ENCODE measurements at regions not wholly inside any gene's neighbourhood (a gene's known extent, or its start where the extent isn't known, plus 50 kb on each side); places are given as distances from the start of the nearest gene placed in this dataset.

DNA sequence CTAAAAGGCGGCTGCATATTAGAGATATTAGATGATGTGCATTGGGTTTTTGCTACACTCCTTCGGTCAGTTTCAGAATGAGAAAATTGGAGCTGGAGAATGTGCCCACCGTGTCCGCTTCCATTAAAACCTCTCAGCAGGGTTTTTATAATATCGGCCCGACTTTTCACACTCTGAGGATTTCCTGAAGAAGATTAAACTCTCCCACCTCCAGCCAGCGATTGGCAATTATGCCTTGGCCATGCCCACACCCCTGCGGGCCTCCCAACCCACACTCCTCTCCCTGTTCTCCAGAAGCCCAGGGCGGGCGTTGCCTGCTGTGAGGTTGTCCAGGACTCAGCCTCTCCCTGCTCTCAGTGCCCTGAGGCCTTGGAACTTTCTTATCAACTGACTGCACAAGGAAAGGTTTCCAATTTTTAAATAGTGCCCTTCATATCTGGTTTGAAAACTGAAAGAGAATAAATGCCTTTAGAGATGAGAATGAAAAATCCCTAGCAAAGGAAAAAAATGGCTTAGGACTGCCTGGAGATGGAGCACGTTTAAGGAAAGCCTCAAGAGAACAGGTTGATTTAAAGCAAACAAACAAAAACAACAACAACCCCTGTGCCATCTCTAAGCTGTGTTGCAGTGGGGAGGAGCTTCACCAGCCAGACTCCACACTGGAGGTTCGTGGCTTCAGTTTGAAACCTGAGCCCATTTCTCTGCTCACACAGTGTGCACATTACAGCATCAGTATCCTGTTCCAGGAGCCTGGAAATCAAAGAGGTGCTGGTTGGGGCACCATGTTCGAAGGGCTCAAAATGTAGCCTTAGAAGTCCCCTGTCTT lies 292.9 kb downstream of the NSG2 start:
- DNase-seq (ENCODE audit: low read depth in 2 of 2), result peak in 1 of 2 donors; percentile 27

DNA sequence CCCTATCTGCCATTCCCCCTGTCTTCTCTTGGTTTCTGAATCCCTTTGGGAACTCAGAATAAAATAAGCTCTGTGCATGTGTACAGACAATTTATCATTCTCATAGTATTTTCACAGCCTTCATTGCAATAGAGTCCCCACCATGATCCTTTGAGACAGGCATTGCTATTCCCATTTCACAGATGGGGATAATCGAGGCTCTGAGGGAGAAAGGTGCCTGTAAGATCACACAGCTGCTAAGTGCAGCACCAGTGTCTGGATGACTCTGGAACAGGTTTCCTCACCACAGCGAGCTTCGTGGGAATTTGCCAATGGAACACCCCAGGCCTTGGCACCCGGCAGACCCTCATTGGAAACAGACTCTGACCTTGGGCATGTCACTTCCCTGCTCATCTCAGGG lies 293.6 kb downstream of the NSG2 start:
- TF ChIP-seq, protein P1, sequence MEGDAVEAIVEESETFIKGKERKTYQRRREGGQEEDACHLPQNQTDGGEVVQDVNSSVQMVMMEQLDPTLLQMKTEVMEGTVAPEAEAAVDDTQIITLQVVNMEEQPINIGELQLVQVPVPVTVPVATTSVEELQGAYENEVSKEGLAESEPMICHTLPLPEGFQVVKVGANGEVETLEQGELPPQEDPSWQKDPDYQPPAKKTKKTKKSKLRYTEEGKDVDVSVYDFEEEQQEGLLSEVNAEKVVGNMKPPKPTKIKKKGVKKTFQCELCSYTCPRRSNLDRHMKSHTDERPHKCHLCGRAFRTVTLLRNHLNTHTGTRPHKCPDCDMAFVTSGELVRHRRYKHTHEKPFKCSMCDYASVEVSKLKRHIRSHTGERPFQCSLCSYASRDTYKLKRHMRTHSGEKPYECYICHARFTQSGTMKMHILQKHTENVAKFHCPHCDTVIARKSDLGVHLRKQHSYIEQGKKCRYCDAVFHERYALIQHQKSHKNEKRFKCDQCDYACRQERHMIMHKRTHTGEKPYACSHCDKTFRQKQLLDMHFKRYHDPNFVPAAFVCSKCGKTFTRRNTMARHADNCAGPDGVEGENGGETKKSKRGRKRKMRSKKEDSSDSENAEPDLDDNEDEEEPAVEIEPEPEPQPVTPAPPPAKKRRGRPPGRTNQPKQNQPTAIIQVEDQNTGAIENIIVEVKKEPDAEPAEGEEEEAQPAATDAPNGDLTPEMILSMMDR (IDR thresholded peaks at IDR 0.05; ENCODE audit: low read depth, low read length), result no peak
- H3K4me3 ChIP-seq (replicated peaks in 1 of 2; ENCODE audit: low read depth in 2 of 2, low read length in 2 of 2), result no peak overlapping the region
- DNase-seq (ENCODE audit: low read depth in 2 of 2), result no peak

More for the DNA sequence above, 292.9 kb downstream of the NSG2 start:
- no peak overlapping the region for H3K4me3 ChIP-seq (replicated peaks in 1 of 2; ENCODE audit: low read depth in 2 of 2, low read length in 2 of 2)
- TF ChIP-seq, protein P1 (IDR thresholded peaks at IDR 0.05; ENCODE audit: low read depth, low read length), result no peak

DNA sequence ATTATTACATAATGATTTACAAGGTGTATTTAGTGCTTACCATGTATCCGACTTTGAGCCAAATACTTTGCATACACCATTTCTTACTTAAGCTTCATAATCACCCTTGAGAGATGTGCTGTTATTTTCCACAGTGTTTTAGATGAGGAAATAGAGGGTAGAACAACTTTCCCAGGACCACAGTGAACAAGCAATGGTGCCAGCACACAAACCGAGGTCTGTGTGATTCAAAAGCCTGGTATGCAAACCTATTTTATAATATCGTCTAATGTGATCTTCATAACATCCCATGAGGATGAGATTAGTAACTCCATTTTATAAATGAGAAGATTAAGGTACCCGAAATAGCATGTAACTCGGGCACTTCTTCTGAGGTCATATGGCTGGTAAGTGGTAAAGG lies 294.7 kb downstream of the NSG2 start:
- no peak overlapping the region for H3K4me3 ChIP-seq (replicated peaks in 1 of 2; ENCODE audit: low read depth in 2 of 2, low read length in 2 of 2)
- DNase-seq (ENCODE audit: low read depth in 2 of 2), result peak in 1 of 2 donors; percentile 8
- TF ChIP-seq, protein P1 (IDR thresholded peaks at IDR 0.05; ENCODE audit: low read depth, low read length), result no peak

DNA sequence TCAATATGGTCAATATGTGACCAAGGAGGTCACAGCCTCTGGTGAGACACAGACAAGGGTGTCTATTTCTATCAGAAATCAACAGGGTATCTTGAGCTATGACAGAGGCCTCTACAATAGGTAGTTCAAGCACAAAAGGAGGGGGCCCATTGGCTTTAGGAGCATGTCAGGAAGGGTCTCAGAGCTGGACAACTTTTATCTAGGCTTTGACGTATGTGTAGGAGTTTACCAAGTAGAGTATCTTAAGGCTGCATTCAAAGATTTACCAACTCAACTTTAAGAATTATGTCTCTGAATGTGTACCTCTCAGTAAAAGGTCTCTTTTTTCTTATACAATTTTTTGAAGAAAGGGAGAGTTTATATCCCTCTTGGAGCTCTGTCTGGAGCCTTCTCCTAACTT lies 297.2 kb downstream of the NSG2 start:
- DNase-seq (ENCODE audit: low read depth in 2 of 2), result no peak
- TF ChIP-seq, protein P1 (IDR thresholded peaks at IDR 0.05; ENCODE audit: low read depth, low read length), result no peak
- no peak overlapping the region for H3K4me3 ChIP-seq (replicated peaks in 1 of 2; ENCODE audit: low read depth in 2 of 2, low read length in 2 of 2)

DNA sequence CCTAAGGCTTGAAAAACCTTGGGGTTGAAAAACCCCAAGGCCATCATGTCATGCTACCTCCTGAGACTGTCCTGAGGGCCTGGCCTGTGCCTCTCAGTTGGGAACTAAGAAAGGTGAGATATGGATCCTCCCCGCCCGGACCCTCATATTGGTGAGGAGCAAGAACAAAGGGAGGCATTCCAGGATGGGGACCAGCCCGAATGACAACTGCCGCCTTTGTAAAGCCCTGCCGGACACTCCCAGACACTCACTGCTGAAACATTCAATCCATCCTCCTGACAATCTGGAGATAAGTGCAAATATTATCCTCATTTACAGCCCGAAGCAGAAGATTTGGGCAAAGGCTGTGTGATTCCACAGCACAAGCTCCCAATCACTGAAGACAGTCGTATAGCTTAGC lies 298.3 kb downstream of the NSG2 start:
- no peak for DNase-seq (ENCODE audit: low read depth in 2 of 2)
- H3K4me3 ChIP-seq (replicated peaks in 1 of 2; ENCODE audit: low read depth in 2 of 2, low read length in 2 of 2), result no peak overlapping the region
- TF ChIP-seq, protein P1 (IDR thresholded peaks at IDR 0.05; ENCODE audit: low read depth, low read length), result no peak

DNA sequence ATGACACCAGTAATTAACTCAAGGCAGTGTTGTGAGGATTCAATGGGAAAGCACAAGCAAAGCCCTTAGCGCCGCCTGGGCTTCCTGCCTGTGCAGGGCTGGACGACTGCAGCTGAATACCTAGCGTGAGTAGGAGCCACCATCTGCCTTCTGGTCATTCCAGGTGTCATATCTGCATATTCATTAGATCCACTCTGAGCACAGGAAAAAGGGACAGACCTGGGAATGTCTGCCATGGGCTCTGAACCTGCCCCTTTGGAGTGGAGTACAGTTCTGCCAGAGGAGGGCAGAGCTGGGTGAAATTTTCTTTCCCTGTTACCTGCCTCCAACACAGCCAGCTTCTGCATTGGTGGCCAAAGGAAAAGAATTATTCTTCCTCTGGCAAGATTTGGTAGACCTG lies 298.8 kb downstream of the NSG2 start:
- TF ChIP-seq, protein P1 (IDR thresholded peaks at IDR 0.05; ENCODE audit: low read depth, low read length), result no peak
- no peak for DNase-seq (ENCODE audit: low read depth in 2 of 2)
- H3K4me3 ChIP-seq (replicated peaks in 1 of 2; ENCODE audit: low read depth in 2 of 2, low read length in 2 of 2), result no peak overlapping the region

All from cardiac fibroblast (primary cell).